GM21515 (cell line): ENCODE measurements at regions not wholly inside any gene's neighbourhood (a gene's known extent, or its start where the extent isn't known, plus 50 kb on each side); places are given as distances from the start of the nearest gene placed in this dataset.
"Not testable (repeated sequence)": the region's sequence is repeated elsewhere in the genome, so short reads cannot be mapped to it uniquely, and the experiment has no call there.

ENCODE experiments used
- ATAC-seq: cut with Tn5 transposase; IDR thresholded peaks from one replicate; pipeline ENCODE4 v1.9.1; 2021; ENCODE audit not compliant: unreplicated experiment

GRCh38 chr7:145478541-145478940, 638.1 kb upstream of the CNTNAP2 start:
- no peak for ATAC-seq

GRCh38 chr7:145474009-145474686, 638.3 kb upstream of the TPK1 start:
- ATAC-seq: no peak

DNA sequence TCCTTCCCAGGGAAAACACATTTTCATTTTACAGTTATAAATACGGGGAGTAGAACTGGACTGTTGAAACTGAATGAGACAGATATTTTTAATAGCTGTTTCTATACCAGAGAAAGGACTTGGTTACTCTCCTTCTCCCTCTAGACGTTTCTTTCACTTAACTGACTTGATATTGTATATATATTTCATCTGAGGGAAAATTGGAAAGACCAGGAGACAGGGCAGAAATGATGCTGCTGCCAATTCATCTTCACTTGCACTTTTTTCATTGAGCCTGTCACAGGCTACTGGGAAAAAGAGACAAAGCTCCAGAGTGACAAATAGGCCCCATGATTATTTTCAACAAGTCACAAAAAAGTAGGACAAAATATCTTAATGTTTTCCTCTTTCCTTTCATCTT, 636.0 kb upstream of the TPK1 start:
- ATAC-seq: no peak

GRCh38 chr7:145464287-145464686, 628.4 kb upstream of the TPK1 start:
- no peak for ATAC-seq

DNA sequence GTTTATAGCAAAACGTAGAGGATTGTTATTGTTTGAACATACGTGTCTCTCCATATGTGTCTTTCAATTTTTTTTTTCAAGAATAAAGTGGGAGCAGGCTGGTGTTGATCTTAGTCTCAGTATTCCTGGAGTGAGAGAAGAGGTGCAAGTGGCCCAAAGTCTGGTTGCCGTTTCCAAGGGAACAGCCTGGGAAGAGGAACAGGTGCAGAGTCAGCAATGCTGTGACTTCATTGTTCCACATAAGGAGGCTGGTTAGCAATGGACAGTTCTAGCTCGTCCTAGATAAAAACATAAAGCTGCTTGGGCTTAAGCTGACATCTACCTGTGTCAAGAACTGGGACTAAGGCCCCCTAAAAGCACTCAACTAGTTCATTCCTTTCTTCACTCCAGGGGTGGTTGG, 626.6 kb upstream of the TPK1 start:
- no peak for ATAC-seq

- ATAC-seq: no peak
Observed at GRCh38 chr7:145434811-145435210, 599.0 kb upstream of the TPK1 start.

DNA sequence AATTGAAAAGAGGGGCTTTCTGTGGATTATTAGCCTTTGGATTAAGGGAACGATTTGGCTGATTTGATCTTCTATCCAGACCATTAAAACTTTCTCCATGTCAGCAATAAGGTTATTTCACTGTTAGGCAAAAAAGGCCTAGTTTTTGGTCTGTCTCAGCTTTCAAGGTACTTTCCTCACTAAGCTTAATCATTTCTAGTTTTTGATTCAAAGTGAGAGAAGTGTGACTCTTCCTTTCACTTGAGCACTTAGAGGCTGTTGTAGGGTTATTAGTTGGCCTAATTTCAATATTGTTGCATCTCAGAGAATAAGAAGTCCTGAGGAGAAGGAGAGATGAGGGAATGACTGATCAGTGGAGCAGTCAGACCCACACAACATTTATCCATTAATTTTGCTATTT, 596.0 kb upstream of the TPK1 start:
- no peak for ATAC-seq

DNA sequence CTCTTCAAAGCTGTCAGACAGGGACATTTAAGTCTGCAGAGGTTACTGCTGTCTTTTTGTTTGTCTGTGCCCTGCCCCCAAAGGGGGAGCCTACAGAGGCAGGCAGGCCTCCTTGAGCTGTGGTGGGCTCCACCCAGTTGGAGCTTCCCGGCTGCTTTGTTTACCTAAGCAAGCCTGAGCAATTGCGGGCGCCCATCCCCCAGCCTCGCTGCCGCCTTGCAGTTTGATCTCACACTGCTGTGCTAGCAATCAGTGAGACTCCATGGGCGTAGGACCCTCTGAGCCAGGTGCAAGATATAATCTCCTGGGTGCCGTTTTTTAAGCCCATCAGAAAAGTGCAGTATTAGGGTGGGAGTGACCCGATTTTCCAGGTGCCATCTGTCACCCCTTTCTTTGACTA, 582.6 kb upstream of the TPK1 start:
- ATAC-seq: not testable (repeated sequence)

GRCh38 chr7:145411066-145411465, 575.2 kb upstream of the TPK1 start:
- ATAC-seq: no peak

- ATAC-seq: no peak
Observed at GRCh38 chr7:145398758-145399157, 562.9 kb upstream of the TPK1 start.

GRCh38 chr7:145394126-145394525, 558.3 kb upstream of the TPK1 start:
- ATAC-seq: no peak

DNA sequence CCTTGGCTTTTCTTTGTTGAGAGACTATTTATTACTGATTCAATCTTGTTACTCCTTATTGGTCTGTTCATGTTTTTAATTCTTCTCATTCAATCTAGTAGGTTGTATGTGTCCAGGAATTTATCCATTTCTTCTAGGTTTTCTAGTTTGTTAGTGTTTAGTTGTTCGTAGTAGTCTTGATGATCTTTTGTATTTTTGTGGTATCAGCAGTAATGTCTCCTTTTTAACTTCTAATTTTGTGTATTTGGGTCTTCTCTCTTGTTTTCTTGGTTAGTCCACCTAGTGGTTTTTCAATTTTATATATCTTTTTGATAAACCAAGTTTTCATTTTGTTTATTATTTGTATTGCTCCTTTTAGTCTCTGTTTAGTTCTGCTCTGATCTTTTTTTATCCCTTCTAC, 546.9 kb upstream of the TPK1 start:
- ATAC-seq: no peak

DNA sequence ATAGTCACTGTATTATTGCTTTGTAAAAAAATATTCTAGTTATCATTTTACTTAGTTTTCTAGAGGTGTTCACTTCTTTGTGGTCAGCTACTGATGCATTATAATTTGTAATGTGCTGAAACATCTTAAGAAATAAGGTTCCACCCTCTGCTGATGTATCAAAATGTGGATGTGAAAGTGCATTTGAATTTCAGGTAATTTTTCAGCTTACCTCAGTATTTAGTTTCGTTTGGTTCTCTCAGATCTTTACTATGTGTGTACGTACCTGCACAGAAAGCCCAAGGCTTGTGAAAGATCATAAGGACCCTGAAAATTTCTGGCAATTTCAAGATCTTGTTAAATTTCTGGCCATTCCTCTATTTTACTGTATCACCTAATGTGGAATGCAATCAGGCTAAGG, 542.3 kb upstream of the TPK1 start:
- ATAC-seq: peak; percentile 54

DNA sequence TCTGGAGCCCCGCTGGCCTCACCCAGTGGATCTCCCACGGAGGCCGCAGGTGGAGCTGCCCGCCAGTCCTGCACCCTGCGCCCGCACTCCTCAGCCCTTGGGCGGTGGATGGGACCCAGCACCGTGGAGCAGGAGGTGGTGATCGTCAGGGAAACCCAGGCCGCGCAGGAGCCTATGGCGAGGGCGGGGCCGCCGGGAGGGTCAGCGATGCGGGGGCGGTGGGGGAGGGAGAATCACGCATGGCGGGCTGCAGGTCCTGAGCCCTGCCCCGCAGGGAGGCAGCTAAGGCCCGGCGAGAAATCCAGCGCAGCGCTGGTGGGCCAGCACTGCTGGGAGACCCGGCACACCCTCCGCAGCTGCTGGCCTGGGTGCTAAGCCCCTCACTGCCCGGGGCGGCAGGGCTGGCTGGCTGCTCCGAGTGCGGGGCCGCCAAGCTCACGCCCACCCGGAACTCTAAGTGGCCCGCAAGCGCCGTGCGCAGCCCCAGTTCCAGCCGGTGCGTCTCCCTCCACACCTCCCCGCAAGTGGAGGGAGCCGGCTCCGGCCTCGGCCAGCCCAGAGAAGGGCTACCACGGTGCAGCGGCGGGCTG, 524.8 kb upstream of the TPK1 start:
- no peak for ATAC-seq

- ATAC-seq: no peak
Observed at GRCh38 chr7:145350334-145350733, 514.5 kb upstream of the TPK1 start.

DNA sequence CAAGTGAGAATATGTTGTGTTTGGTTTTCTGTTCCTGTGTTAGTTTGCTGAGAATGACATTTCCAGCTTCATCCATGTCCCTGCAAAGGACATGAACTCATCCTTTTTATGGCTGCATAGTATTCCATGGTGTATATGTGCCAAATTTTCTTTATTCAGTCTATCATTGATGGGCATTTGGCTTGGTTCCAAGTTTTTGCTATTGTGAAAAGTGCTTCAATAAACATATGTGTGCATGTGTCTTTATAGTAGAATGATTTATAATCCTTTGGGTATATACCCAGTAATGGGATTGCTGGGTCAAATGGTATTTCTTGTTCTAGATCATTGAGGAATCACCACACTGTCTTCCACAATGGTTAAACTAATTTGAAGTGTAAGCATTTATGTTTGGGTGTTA, 513.6 kb upstream of the TPK1 start:
- not testable (repeated sequence) for ATAC-seq

DNA sequence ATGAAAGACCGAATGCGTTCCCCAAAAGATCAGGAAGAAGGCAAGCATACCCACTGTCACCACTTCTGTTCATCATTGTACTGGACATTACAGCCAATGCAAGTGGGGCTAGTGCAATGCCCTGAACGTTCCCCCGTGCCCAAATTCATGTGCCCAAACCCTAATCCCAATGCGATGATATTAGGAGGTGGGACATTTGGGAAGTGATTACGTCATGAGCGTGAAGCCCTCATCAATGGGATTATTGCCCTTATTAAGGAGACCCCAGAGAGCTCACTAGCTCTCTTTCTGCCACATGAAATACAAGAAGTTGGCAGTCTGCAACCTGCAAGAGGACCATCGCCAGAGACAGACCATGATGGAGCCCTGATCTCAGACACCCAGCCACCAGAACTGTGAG, 511.4 kb upstream of the TPK1 start:
- ATAC-seq: no peak

DNA sequence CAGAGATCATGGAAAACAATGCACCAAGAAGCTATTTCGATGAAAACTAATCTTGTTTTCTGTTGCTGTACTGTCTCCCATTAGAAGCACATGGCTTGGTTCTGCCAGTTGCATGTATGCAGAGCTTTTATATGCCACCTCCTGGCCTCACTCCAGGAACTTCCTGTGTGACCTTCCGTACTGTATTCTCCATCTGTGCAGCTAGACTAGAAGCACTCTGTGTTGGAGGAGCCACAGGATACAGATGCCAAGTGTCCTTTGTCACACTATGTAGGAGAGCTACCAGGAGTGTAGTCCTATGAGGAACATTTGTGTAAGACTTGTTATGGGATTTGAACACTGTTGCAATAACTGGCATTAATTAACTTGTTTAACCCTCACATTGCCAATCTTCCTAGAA, 503.5 kb upstream of the TPK1 start:
- no peak for ATAC-seq

DNA sequence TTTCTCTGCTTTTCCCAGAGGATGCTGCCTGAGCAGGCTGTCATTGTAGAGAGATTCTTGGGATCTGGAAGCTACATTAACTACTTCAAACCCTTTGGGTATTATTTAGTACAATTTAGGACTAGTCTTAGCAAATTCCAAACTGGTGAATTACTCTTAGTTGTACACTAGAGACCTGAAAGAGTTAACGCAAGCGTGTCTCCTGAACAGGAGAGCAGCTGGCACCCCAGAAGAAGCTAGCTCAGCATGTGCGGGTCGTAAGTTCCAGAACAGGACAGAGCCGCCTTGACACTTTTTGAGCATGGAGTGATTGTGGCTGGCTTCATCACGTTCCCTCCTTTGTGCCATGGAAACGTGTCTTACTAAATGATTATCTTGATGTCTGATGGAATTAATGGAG, 495.7 kb upstream of the TPK1 start:
- ATAC-seq: no peak

GRCh38 chr7:145331076-145331475, 495.2 kb upstream of the TPK1 start:
- ATAC-seq: no peak

- no peak for ATAC-seq
Observed at GRCh38 chr7:145327646-145328045, 491.8 kb upstream of the TPK1 start.

GRCh38 chr7:145324081-145324480, 488.2 kb upstream of the TPK1 start:
- ATAC-seq: no peak

GRCh38 chr7:145313551-145313950, 477.7 kb upstream of the TPK1 start:
- no peak for ATAC-seq
